ENCODE measurements at regions not wholly inside any gene's neighbourhood (a gene's known extent, or its start where the extent isn't known, plus 50 kb on each side); places are given as distances from the start of the nearest gene placed in this dataset.

DNA sequence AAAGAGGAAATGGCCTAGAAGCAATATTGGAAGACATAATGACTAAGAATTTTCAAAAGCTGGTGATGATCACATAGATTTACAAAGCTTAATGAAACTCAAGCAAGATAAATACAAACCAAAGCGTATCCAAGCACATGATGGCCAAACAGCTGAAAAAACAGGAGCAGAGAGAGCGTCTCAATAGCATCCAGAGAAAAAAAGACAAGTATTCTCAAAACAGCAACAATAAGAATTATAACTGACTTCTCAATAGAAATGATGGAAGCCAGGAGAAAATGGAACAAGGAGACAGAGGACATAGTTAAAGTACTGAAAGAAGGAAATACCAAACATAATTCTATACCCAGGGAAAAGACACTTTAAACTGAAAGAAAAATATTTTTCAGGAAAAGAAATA, 437.2 kb upstream of the TNP1 start:
- DNase-seq (ENCODE audit: low read depth) = no peak

DNA sequence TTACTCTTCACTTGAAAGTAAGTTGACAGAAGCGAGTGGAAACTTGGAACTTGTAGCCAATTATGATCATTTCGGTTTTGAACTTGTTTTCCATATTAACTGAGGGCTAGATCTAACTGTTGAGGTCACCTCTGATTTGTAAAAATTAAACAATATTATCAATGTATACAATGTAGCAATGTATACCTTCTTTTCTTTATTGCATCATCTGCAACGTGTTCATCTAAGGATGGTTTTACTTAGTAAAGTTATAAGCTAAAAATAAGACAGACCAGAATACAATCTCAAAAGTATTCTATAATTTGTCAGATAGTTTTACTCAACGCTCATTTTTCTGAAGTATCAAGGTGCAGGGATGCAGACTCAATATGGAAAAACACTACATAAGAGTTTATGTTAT, 435.0 kb upstream of the TNP1 start:
- no peak for DNase-seq (ENCODE audit: low read depth)

GRCh38 chr2:217294211-217294610, 434.3 kb upstream of the TNP1 start:
- no peak for DNase-seq (ENCODE audit: low read depth)

DNA sequence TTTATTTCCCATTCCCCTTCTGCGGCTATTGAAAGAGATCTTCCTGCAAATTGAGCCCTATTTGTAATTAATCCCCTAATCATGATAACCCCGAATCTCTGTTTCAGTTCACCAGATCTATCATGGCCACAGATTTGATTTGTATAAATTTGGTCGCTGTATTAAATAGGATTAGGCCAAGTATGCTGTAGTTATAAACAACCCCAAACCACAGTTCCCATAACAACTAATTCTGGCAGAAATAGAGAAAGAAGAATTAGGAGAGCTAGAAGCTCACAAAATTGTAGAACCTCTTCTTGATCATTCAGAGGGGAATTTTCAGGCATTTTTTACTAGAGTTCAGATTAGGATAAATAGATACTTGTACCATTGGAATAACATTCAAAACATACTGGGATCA, 433.7 kb upstream of the TNP1 start:
- DNase-seq (ENCODE audit: low read depth) = no peak

- no peak for DNase-seq (ENCODE audit: low read depth)
These were observed 433.2 kb upstream of the TNP1 start for GRCh38 chr2:217293046-217293445.

GRCh38 chr2:217291259-217291658, 431.4 kb upstream of the TNP1 start:
- no peak for DNase-seq (ENCODE audit: low read depth)

GRCh38 chr2:217290467-217290866, 430.6 kb upstream of the TNP1 start:
- DNase-seq (ENCODE audit: low read depth) = no peak

- DNase-seq (ENCODE audit: low read depth) = no peak
These were observed 430.0 kb upstream of the TNP1 start for GRCh38 chr2:217289907-217290280.

GRCh38 chr2:217289177-217289906, 429.5 kb upstream of the TNP1 start:
- no peak for DNase-seq (ENCODE audit: low read depth)

- no peak for DNase-seq (ENCODE audit: low read depth)
These were observed 428.7 kb upstream of the TNP1 start for GRCh38 chr2:217288472-217289063.

GRCh38 chr2:217286833-217287232, 427.0 kb upstream of the TNP1 start:
- no peak for DNase-seq (ENCODE audit: low read depth)

DNA sequence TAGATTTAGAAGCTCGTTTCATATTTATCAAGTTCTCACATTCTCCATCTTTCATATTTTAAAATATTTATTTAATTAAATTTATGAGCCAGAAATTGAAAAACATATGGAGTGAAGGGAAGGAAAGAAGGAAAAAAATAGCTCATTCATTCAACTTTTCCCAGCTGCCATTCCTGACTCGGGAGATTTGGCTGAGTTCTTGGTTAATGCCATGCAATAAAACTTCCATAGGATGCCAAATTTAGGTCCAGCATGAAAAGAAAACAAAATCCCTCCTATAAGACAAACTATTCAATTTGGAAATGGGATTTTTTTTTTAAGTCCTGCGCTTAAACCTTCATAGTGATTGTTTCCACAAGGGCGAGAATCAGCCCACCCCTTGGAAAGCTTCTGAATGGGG, 426.1 kb upstream of the TNP1 start:
- no peak for DNase-seq (ENCODE audit: low read depth)

GRCh38 chr2:217283460-217283859, 423.6 kb upstream of the TNP1 start:
- DNase-seq (ENCODE audit: low read depth) = no peak

DNA sequence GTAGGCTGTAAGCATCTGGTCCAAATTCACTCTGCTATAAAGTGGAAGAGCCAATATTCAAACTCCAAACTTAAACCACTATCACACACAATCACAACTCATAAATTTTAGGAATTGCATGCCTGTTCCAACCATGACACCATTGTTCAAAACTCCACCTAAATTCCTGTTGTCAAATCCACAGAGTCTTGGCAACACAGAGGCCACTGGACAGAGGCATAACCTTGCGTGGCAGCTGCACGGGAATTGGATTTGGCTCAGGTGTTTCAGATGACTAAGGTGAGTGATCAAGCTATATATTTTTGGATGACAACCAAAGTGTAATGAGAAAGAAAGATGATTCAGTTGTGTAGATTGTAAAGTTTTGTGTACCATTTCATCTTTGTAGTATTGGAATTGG, 422.7 kb upstream of the TNP1 start:
- no peak for DNase-seq (ENCODE audit: low read depth)

DNA sequence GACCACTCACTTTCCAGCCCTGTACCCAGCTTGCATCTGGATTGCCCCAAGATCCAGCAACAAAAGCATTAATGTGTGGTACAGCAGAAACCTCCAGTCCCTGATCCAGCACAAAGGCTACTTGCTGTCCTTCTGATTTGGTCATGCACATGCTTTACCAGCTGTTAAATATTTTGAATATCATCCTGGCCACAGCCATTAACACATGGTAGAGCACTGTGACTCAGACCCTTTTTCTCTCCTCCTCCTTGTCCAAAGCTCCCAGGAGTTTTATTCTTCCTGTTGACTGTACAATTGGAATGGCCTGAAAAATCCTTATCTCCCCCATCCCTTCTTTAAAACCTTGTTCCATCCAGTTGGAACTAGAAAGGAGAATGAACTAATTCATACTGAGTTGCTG, 419.7 kb upstream of the TNP1 start:
- no peak for DNase-seq (ENCODE audit: low read depth)

DNA sequence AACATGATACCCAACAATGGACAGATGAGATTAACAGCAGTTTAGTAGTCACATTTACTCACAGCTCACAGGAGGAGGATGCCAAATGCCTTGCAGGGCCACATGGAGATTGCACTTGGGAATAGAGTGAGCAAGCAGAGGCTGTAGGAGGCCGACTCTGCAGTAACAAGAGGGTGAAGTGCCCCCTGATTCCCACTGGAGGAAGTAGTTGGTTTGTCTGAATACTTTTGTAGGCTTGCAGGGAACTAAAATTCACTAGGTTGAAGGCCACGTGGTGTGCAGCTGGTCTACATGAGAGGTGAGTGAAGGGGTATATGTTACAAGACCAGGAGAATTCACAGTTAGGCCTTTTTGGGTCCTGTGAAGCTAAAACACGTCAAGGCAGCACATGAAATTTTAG, 419.3 kb upstream of the TNP1 start:
- no peak for DNase-seq (ENCODE audit: low read depth)

DNA sequence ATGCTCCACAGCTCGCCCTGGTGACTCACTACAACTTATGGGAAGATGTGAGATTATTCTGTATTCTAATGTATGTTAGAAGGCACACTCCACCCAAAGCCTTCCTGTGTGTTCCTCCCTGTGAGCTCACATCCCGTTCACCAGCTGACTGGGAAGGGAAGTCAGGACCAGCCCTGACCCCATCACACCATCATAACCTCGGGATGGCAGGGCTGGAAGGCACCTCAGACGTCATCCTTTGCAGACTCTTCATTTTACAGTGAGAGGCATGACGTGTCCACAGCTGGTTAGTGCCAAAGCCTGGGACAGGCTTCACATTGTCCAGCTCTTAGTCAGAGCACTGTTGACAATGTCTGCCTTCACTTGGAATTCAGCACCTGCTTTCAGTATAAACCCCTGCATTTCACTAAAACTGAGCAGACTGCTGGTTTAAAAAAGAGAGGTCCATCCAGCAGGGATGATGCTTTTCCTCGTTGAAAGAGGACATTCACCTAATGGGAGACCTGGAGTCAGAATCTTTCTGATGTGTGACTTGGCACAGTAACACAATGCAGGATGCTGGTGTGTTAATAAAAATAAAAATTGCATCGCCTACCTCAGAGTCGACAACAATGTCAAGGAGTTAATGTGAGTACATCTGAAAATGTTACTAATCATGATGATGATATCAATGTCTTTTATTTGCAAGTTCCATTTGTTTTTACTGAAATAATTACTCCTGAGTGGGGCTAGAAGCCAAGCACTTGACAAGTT, 418.0 kb upstream of the TNP1 start:
- DNase-seq (ENCODE audit: low read depth) = no peak

DNA sequence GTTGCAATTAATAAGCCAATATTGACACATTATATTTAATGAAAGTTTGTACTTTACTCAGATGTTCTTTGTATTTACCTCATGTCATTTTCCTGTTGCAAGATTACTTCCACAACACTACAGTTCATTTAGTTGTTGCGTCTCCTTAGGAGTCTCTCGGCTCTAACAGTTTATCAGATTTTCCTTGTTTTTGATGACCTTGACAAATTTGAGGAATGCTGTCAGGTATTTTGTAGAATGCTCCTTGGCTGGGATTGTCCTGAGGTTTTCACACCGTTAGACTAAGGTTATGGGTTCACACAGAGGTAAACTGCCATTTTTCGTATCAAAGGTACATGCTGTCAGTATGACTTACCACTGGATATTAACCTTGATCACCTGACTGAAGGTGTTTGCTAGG, 416.6 kb upstream of the TNP1 start:
- no peak for DNase-seq (ENCODE audit: low read depth)

- DNase-seq (ENCODE audit: low read depth) = no peak
These were observed 415.2 kb upstream of the TNP1 start for GRCh38 chr2:217275091-217275490.

- DNase-seq (ENCODE audit: low read depth) = no peak
These were observed 414.7 kb upstream of the TNP1 start for GRCh38 chr2:217274578-217274977.

GRCh38 chr2:217273851-217274250, 414.0 kb upstream of the TNP1 start:
- no peak for DNase-seq (ENCODE audit: low read depth)

DNA sequence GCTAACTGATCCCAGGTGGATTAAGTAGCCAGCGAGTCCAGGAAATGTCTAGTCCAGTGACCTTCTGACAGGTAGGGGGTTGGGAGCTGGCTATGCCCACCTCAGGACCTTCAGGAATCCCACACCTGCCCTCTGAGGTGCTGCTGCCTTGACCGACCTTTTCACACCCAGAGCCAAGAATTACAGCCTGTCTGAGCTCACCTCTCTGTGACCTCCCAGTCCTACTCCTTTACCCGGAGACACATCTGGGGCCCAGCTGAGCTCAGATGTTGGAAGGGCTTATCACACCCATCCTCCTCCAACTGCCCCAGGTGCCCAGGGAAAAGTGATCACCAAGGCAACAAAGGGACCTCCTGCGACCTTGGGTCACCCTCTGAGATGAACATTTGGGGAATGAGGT, 413.3 kb upstream of the TNP1 start:
- no peak for DNase-seq (ENCODE audit: low read depth)

DNA sequence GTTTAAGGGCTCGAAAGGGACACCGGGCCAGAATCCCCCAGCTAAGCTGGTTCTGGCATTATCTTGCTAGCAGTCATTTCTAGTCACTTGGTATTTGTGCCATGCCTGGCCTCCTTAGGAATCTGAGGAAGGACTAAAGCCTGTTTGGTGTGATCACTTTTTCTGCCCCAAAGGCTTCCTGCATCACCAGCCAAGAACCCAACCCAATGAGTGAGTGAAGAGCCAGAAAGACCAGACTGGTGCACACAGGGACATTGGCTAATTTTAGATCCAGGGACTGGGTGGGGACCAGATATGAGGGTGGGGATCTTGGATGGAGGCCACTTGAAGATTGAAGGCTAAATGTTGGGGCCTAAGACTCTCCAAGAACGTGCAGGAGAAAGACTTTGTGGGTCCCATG, 411.9 kb upstream of the TNP1 start:
- no peak for DNase-seq (ENCODE audit: low read depth)

Measured in stimulated activated CD4-positive, alpha-beta T cell treated with anti-CD3 and anti-CD28 coated beads, Interleukin-2, amount 100 ng/mL, for 4 hours (primary cell).